T-helper 2 cell treated with Interferon-gamma antibody and Interleukin-4, amounts not matched to agents 5 μg/mL and 100 μg/mL, for 36 hours (primary cell): ENCODE measurements at regions not wholly inside any gene's neighbourhood (a gene's known extent, or its start where the extent isn't known, plus 50 kb on each side); places are given as distances from the start of the nearest gene placed in this dataset.

Experiments
- DNase-seq: peaks from one replicate; pipeline ENCODE4 v3.0.0; 2021; ENCODE audit warnings: low spot score
- H3K27ac Mint-ChIP-seq: one replicate; pipeline ENCODE4 v1.8.0; 2021; ENCODE audit warnings: mild to moderate bottlenecking, mixed read lengths
- H3K27me3 Mint-ChIP-seq: one replicate; pipeline ENCODE4 v1.8.0; 2021; ENCODE audit warnings: low read depth, mixed read lengths
- H3K36me3 Mint-ChIP-seq: one replicate; pipeline ENCODE4 v1.8.0; 2021; ENCODE audit warnings: low read depth, mixed read lengths
- H3K4me1 Mint-ChIP-seq: one replicate; pipeline ENCODE4 v1.8.0; 2021; ENCODE audit warnings: low read depth, mixed read lengths
- H3K4me3 Mint-ChIP-seq: one replicate; pipeline ENCODE4 v1.8.0; 2022; ENCODE audit warnings: mild to moderate bottlenecking, moderate library complexity, mixed read lengths
- H3K9me3 Mint-ChIP-seq: one replicate; pipeline ENCODE4 v1.8.0; 2021; ENCODE audit warnings: mixed read lengths

DNA sequence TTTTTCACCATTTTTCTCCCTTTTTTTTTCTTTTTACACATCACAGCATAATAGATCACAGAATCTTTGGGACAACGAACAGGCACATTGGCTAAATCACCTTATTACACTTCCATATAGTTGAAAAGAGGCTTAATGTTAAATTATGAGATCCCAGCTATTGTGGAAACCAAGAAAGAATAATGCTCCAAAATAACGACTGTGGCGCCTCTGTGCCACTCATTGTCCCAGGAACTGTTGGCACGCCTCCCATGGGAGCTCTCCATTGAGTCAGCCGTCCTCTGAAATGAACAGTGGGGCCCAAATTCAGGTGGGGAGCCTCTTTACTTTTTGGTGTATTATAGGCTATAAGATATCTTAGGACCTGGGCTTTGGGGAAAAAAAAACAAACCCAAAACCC, 82.2 kb upstream of the NFIB start:
- Mint-ChIP-seq H3K4me3 (no peak overlapping the region), H3K9me3 (no peaks in the 10 kb centered on the region), H3K4me1 (no peaks in the 10 kb centered on the region), H3K27me3 (no peaks in the 10 kb centered on the region), H3K27ac (no peak overlapping the region), H3K36me3 (no peaks in the 10 kb centered on the region)
- DNase-seq = no peak

DNA sequence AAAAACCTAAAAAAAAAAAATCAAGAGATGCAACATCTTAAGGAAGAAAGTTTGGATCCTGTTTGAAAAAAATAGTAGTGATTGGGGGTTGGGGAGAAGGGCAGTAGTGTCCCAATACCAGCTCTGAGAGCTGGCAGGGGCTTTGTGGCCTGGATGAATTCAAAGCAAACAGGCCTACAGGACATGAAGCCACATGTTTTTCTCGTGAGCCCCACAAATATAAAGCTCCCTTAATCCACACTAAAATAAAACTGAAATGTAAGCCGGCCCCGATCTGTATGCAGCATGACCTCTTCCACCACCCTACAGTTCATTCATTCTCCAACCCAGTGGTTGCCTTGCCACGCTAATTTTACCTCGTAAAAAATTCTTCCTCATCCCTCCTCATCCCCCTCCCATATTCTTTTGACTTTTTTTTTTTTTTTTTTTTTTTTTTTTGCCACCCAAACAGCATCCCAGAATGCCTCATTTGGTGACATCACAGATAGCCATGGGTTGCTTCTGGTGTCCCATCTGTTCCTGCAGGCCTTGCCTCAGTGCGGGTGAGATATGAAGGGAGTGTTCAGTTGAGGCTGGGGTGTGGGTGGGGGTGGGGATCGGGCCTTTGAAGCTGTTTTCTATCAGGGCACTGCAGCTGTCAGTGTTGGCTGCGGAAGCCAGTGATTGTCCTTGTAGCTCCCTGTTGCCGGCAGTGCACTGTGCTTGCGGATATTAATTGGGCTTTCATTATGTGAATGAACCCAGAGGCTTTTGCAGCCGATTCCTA, 81.6 kb upstream of the NFIB start:
- no peaks in the 10 kb centered on the region for H3K9me3 Mint-ChIP-seq
- H3K4me3 Mint-ChIP-seq = no peak overlapping the region
- no peaks in the 10 kb centered on the region for H3K27me3 Mint-ChIP-seq
- no peaks in the 10 kb centered on the region for H3K36me3 Mint-ChIP-seq
- H3K27ac Mint-ChIP-seq = no peak overlapping the region
- no peaks in the 10 kb centered on the region for H3K4me1 Mint-ChIP-seq
- DNase-seq = no peak

DNA sequence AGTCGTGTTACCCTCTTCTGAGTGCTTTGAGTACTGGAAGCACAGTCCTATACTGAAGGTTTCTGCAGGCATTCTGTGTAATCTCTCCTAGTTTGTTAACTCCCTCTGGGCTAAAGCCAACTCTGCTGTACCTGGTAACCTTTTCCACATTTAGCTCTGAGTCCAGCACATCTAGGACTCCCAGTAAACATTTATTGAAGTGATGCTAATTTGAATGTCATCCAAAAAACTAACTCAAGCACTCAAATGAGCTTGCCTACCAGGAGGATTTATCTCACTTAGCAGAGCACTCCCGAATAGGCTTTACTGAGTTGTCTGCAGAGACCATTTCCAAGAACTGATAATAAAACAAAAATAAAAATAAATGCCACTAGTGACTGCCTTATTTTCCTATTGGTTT, 79.5 kb upstream of the NFIB start:
- H3K27me3 Mint-ChIP-seq = no peaks in the 10 kb centered on the region
- no peak overlapping the region for H3K27ac Mint-ChIP-seq
- H3K4me1 Mint-ChIP-seq = no peaks in the 10 kb centered on the region
- no peak overlapping the region for H3K4me3 Mint-ChIP-seq
- no peaks in the 10 kb centered on the region for H3K36me3 Mint-ChIP-seq
- H3K9me3 Mint-ChIP-seq = no peaks in the 10 kb centered on the region
- DNase-seq = no peak

DNA sequence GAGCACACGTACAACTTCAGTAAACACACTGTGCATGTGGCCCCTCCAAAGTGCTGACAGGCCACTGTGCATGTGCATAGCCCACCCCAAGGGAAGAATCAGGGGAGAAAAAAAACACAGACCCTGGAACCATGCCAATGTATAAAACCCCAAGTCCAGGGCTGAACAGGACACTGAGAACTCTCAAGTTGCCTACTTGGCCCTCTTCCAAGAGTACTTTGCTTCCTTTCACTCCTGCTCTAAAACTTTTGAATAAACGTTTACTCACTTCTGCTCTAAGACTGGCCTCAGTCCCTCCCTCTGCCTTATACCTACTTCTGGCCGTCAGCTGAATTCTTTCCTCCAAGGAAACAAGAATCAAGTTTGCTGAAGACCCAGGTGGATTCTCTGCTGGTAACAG, 77.7 kb upstream of the NFIB start:
- DNase-seq = no peak
- no peaks in the 10 kb centered on the region for H3K4me1 Mint-ChIP-seq
- H3K9me3 Mint-ChIP-seq = no peaks in the 10 kb centered on the region
- no peaks in the 10 kb centered on the region for H3K36me3 Mint-ChIP-seq
- no peaks in the 10 kb centered on the region for H3K27me3 Mint-ChIP-seq
- no peak overlapping the region for H3K4me3 Mint-ChIP-seq
- no peak overlapping the region for H3K27ac Mint-ChIP-seq

DNA sequence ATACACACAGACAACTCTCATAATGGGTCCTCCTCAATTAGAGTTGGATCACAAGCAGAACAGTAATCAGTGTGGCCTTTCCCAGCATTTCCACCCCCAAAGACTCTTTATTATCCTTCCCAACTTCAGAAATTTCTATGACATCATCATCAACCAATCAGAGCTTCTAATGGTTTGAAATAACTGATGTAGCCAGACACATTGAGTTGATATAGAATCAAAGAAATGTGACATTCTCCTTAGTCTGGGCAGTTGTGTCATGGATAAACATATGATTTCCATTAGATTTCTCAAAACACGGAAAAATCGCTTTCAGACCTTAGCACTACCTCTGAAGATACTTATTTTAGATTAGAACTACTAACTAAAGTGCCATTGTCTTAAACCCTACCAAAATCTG, 75.7 kb upstream of the NFIB start:
- DNase-seq = no peak
- H3K36me3 Mint-ChIP-seq = no peaks in the 10 kb centered on the region
- no peaks in the 10 kb centered on the region for H3K9me3 Mint-ChIP-seq
- H3K27me3 Mint-ChIP-seq = no peaks in the 10 kb centered on the region
- no peaks in the 10 kb centered on the region for H3K4me1 Mint-ChIP-seq
- H3K27ac Mint-ChIP-seq = no peak overlapping the region
- H3K4me3 Mint-ChIP-seq = no peak overlapping the region

DNA sequence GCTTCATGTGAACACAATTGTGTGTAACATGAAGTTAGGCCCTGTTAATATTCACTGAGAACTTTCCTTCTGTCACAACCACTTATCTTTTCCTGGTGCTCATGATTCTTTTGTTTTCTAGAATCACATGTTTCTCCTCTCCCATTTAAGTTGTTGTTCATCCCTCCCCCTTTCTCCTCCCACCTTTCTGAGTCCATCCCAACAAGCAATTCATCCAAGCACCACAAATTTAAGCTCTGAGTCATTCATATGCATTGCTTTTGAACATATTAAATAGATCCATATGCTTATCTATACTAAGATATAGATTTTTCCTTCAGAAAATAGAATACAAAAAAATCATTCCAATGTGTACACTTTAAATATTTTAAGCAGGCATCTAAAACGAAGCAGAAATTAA, 75.2 kb upstream of the NFIB start:
- Mint-ChIP-seq H3K27ac (no peak overlapping the region), H3K4me1 (no peaks in the 10 kb centered on the region)

DNA sequence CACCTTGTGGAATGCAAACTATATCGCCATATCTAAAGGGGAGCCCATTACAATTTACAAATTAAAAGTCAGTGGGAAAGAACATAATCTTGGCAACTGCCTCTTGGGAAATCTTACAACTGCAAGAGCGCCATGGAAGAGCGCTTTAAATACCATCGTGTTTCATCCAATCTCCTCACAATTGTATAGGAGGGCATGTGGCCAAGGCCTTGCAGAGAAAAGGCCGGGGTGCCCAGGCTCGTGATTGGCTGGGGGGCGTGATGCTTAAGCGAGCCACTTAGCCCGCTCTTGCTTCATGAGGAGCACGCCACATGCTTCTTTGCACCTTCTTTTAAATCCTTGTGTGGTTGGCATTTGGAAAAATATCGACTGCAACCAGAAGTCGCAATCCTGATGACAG, 69.8 kb upstream of the NFIB start:
- DNase-seq = no peak
- no peaks in the 10 kb centered on the region for H3K4me1 Mint-ChIP-seq
- H3K4me3 Mint-ChIP-seq = no peak overlapping the region
- H3K27ac Mint-ChIP-seq = no peak overlapping the region
- H3K36me3 Mint-ChIP-seq = no peaks in the 10 kb centered on the region
- H3K27me3 Mint-ChIP-seq = no peaks in the 10 kb centered on the region
- H3K9me3 Mint-ChIP-seq = no peaks in the 10 kb centered on the region

More for the DNA sequence above, 75.2 kb upstream of the NFIB start:
- H3K36me3 Mint-ChIP-seq = no peaks in the 10 kb centered on the region
- no peaks in the 10 kb centered on the region for H3K27me3 Mint-ChIP-seq
- no peaks in the 10 kb centered on the region for H3K9me3 Mint-ChIP-seq
- no peak for DNase-seq
- H3K4me3 Mint-ChIP-seq = no peak overlapping the region

DNA sequence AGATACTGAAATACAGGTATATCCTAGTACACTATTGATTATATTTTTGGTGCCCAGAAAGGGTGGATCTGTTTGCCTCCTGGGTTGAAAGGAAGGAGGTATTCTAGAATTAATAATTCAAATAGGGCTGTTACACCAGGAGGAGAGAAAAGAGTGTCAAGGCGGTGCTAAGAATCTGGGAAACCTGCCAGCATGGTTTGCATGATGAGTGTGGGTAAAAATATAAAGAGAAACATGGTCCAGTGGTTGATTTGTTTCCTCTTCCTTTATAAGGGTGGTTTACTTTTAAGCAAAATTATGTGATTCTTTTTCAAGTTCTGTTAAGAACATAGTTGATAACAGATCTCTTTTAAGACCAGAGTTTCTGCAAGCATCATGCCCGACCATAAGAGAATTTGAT, 69.4 kb upstream of the NFIB start:
- H3K36me3 Mint-ChIP-seq = no peaks in the 10 kb centered on the region
- no peaks in the 10 kb centered on the region for H3K4me1 Mint-ChIP-seq
- H3K4me3 Mint-ChIP-seq = no peak overlapping the region
- no peak for DNase-seq
- no peaks in the 10 kb centered on the region for H3K27me3 Mint-ChIP-seq
- no peaks in the 10 kb centered on the region for H3K9me3 Mint-ChIP-seq
- H3K27ac Mint-ChIP-seq = no peak overlapping the region

DNA sequence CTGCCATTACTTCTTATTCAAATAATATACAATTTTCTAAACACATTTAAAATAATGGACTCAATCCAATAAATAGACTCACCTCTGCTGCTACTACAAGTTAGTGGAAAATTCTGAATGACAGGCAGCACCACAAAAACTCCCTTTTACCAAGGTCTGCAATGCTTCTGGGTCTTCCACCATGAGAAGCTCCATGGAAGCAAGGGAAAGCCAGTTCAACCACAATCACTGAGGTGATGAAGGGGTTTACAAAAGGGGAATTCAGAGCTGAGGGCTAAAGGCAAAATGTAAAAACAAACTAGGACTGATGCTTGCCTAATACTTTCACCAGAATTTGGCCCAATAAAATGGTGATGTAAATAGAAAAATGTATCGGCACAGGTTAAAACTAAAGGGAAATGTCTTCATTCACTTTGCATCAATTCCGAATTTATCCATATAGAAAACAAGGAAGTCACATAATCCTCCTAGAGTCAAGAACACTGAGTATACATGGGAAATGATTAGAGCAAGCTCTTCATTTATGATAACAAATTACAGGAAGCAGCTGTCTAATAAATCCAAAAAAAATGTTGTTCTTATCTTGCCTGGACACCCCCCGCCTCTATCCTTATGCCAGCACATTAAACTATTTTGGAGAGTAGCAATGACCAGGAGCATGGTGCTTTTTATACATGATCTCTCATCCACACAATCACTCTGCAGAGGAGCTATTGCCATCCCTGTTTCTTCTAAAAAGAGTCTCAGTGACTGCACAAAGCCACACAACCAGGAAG, 66.3 kb upstream of the NFIB start:
- DNase-seq = no peak
- H3K27me3 Mint-ChIP-seq = no peaks in the 10 kb centered on the region
- H3K36me3 Mint-ChIP-seq = no peaks in the 10 kb centered on the region
- no peaks in the 10 kb centered on the region for H3K9me3 Mint-ChIP-seq
- H3K27ac Mint-ChIP-seq = no peak overlapping the region
- H3K4me3 Mint-ChIP-seq = no peak overlapping the region
- no peaks in the 10 kb centered on the region for H3K4me1 Mint-ChIP-seq

DNA sequence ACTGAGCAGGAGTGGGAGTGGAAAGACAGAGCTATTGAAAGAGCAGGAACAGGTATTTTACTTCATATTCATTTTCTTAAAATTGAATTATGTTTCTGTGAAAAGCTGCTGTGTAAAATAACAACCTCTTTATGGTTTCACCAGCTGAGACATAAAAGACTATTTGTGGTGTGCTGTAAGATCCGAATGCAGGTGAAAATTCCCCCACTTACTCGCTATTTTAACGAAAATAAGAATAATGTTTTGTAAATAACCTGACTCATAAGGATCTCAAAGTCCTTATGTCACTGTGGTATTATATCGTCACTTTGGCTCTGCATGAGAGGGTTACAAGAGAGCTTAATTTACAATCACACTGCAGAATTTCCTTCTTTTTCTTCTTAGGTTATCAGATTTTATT, 65.3 kb upstream of the NFIB start:
- no peak overlapping the region for H3K27ac Mint-ChIP-seq

DNA sequence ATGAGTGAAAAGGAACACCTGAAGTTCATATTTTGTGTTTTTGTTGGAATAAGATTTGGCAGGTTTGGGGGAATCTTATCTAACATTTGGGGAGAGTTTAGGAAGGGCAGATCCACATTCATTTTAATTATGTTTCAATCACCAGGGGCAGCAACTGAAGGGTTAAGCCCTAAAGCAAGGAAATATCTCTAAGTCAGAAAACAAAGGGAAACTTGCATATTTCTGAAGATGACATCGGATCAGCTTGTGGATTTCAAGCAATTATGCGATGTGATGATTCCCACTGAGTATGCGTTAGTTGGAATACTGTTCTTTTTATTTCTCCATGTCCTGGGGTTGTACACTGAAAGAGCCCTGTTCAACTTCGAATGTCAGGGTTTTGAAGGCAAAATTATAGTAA, 59.8 kb upstream of the NFIB start:
- no peaks in the 10 kb centered on the region for H3K36me3 Mint-ChIP-seq
- no peaks in the 10 kb centered on the region for H3K27me3 Mint-ChIP-seq

More for the DNA sequence above, 65.3 kb upstream of the NFIB start:
- Mint-ChIP-seq H3K4me3 (no peak overlapping the region), H3K27me3 (no peaks in the 10 kb centered on the region), H3K4me1 (no peaks in the 10 kb centered on the region), H3K36me3 (no peaks in the 10 kb centered on the region), H3K9me3 (no peaks in the 10 kb centered on the region)
- no peak for DNase-seq

DNA sequence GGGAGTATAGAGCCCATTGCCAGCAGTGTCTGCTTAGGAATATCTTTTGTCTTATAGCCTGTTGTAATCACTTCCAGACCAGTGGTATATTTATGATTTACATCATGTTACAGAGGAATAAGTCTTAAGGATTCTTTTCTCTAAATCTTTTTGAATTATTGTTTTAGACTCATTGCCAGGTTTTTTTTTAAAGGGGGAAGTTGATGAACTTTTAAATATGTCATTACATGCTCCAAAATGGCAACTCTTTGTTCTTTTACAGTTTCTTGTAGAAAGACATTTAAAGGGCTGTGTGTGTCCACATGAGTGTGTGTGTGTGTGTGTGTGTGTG, 59.4 kb upstream of the NFIB start:
- Mint-ChIP-seq H3K27me3 (no peaks in the 10 kb centered on the region), H3K4me1 (no peaks in the 10 kb centered on the region), H3K4me3 (no peak overlapping the region), H3K36me3 (no peaks in the 10 kb centered on the region), H3K27ac (no peak overlapping the region), H3K9me3 (no peaks in the 10 kb centered on the region)
- no peak for DNase-seq

More for the DNA sequence above, 59.8 kb upstream of the NFIB start:
- Mint-ChIP-seq H3K9me3 (no peaks in the 10 kb centered on the region), H3K4me3 (no peak overlapping the region), H3K27ac (no peak overlapping the region), H3K4me1 (no peaks in the 10 kb centered on the region)
- DNase-seq = no peak

DNA sequence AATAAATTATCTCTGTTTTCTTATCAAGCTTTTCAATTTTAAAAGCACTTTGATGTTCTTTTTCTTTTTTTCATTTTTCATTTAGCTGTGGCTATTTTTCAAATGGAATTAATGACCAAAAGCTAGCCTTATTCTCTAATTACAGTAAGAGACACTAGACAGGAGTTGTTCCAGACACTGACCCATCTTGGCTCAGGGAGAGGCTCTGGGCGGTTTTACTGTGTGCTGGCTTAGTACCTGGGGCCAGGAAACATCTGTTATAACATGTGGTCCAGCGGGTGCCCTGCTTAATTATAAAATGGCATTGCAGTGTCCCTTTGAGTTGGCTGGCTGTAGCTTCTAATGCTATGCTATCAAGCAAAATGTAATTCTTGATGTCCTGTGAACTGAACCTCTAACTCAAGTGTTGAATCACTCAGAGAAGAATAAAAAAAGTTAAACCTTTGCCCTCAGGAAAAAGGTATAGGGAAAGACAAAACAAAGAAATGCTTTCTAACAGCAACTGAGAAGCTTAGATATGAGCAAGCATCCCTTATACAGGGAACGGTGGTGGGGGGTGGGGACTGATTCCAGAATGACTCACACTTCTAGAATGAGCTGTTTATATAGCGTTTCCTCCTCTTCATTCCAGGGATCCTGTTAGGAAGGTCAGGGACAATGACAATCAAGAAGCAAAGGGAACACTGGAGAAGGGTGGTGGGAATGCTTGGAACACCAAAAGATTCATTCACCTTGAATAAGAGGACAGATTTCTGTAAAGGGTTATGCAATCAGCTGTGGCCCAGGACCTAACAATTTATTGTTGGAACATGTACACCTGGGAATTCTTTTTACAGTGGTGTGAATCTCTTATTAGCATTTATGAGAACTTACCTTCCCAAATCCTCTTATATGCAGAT, 58.7 kb upstream of the NFIB start:
- no peaks in the 10 kb centered on the region for H3K9me3 Mint-ChIP-seq
- H3K27ac Mint-ChIP-seq = no peak overlapping the region
- no peak overlapping the region for H3K4me3 Mint-ChIP-seq
- H3K4me1 Mint-ChIP-seq = no peaks in the 10 kb centered on the region
- DNase-seq = no peak
- no peaks in the 10 kb centered on the region for H3K27me3 Mint-ChIP-seq
- no peaks in the 10 kb centered on the region for H3K36me3 Mint-ChIP-seq

DNA sequence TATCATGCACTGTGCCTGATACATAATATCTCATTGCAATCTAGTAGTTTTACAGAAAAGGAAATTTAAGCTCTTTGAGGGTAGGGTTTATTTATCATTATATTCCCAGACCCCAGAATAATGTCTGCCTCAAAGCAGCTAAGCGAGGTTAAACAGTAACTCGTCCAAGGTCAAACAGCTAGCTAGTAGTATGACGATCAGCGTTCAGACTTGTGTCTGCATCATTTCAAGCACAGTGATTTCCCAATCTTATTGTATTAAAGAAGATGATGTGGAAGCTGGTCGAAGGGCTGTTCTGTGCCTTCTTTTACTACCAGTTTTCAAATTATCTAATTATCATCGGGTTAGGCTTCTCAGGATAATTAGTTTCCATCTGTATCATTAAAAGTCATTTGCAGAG, 55.1 kb upstream of the NFIB start:
- Mint-ChIP-seq H3K4me3 (no peak overlapping the region), H3K36me3 (no peaks in the 10 kb centered on the region), H3K9me3 (no peaks in the 10 kb centered on the region), H3K27ac (no peak overlapping the region), H3K4me1 (no peaks in the 10 kb centered on the region), H3K27me3 (no peaks in the 10 kb centered on the region)
- no peak for DNase-seq
